GM12878 (cell line): ENCODE measurements at regions not wholly inside any gene's neighbourhood (a gene's known extent, or its start where the extent isn't known, plus 50 kb on each side); places are given as distances from the start of the nearest gene placed in this dataset.

Experiments used
- ATAC-seq: fragments of 200-7000 bp; cut with Tn5 transposase; 3 replicates; pipeline ENCODE4 v1.9.1; 2020; ENCODE audit warnings: mild to moderate bottlenecking, moderate library complexity
- BruUV-seq: library from RNA; stranded (reverse); fragments of 400-500 nt; replicated peaks from 2 replicates; lab custom pipeline; 2021; lab: Mats Ljungman, UMichigan
- CTCF ChIA-PET: fragments of 300-600 bp; sonication (Branson Sonifier 250); formaldehyde crosslinking; extraction: SDS; loops from one replicate; lab custom pipeline; 2021; ENCODE audit warnings: inconsistent platforms; lab: Yijun Ruan, JAX
- POLR2A ChIA-PET: fragments of 350-600 bp; formaldehyde crosslinking; extraction: SDS; loops from one replicate; lab custom pipeline; 2021; ENCODE audit warnings: inconsistent platforms; lab: Charles Lee
- RAD21 ChIA-PET: fragments of 300-600 bp; sonication (Branson Sonifier 250); formaldehyde crosslinking; loops from one replicate; lab custom pipeline; 2023; ENCODE audit warnings: antibody characterized with exemption; ENCODE audit not compliant: unreplicated experiment; lab: Charles Lee
- SMC1A ChIA-PET: fragments of 300-600 bp; sonication (Branson Sonifier 250); formaldehyde crosslinking; loops from one replicate; lab custom pipeline; 2023; ENCODE audit not compliant: unreplicated experiment, uncharacterized antibody; lab: Charles Lee
- DNase-seq: peaks from one replicate; pipeline ENCODE4 v3.0.0-alpha.2; 2011; ENCODE audit warnings: low read depth, low spot score
- FAIRE-seq: peaks from 3 replicates; lab custom pipeline; 2011; peaks lifted over from hg19 to GRCh38; lab: Jason Lieb, UNC
- H2AFZ ChIP-seq: 2 replicates; pipeline ENCODE4 v1.6.0; 2011; ENCODE audit warnings: low read depth, low read length, control low read depth; ENCODE audit not compliant: control insufficient read depth
- H3K27ac ChIP-seq: 2 replicates; pipeline ENCODE4 v1.5.1; 2011; ENCODE audit warnings: control low read depth; ENCODE audit not compliant: control insufficient read depth, insufficient read depth
- H3K27me3 ChIP-seq, 2 experiments: replicated peaks in 1 of 2; 2 replicates each; pipeline versions ENCODE4 v1.6.0 to v1.6.1; 2011; ENCODE audit warnings: low read length in 1 of 2; ENCODE audit not compliant: control insufficient read depth in 2 of 2, insufficient read depth in 2 of 2
- H3K36me3 ChIP-seq, 2 experiments: 2 replicates each; pipeline ENCODE4 v1.5.1; 2011; ENCODE audit warnings: low read length in 1 of 2; ENCODE audit not compliant: control insufficient read depth in 2 of 2, insufficient read depth in 2 of 2
- H3K4me1 ChIP-seq: 2 replicates; pipeline ENCODE4 v1.6.1; 2011; ENCODE audit warnings: mild to moderate bottlenecking, low read length, moderate library complexity, mixed read lengths; ENCODE audit not compliant: control insufficient read depth, insufficient read depth
- H3K4me2 ChIP-seq: 2 replicates; pipeline ENCODE4 v1.6.0; 2011; ENCODE audit warnings: control low read depth; ENCODE audit not compliant: control insufficient read depth, insufficient read depth
- H3K4me3 ChIP-seq: fragments of 200-600 bp; sonication (generic); 2 replicates; pipeline ENCODE4 v1.5.1; 2016
- H3K79me2 ChIP-seq: 2 replicates; pipeline ENCODE4 v1.6.0; 2011; ENCODE audit warnings: low read length; ENCODE audit not compliant: control insufficient read depth, insufficient read depth
- H3K9ac ChIP-seq: 2 replicates; pipeline ENCODE4 v1.8.0; 2011; ENCODE audit warnings: low read length, control low read depth, mixed read lengths; ENCODE audit not compliant: control insufficient read depth, insufficient read depth
- H3K9me3 ChIP-seq: replicated peaks from 3 replicates; pipeline ENCODE4 v1.5.1; 2011; ENCODE audit warnings: mild to moderate bottlenecking, low read length; ENCODE audit not compliant: control insufficient read depth, insufficient read depth
- H4K20me1 ChIP-seq: 2 replicates; pipeline ENCODE4 v1.6.0; 2011; ENCODE audit not compliant: control insufficient read depth, insufficient read depth
- BCL3 ChIP-seq: IDR thresholded peaks from 2 replicates; pipeline ENCODE4 v1.6.1; 2011; ENCODE audit warnings: borderline replicate concordance, low read depth, mild to moderate bottlenecking, moderate library complexity, low read length; ENCODE audit not compliant: insufficient read depth, poor library complexity, severe bottlenecking
- IRF4 ChIP-seq: IDR thresholded peaks from 2 replicates; pipeline ENCODE4 v1.6.1; 2011; ENCODE audit warnings: low read depth, low read length
- PBX3 ChIP-seq: IDR thresholded peaks from 2 replicates; pipeline ENCODE4 v1.6.1; 2011; ENCODE audit warnings: mild to moderate bottlenecking, low read depth, low read length, moderate library complexity; ENCODE audit not compliant: insufficient replicate concordance
- POU2F2 ChIP-seq: IDR thresholded peaks from 3 replicates; pipeline ENCODE4 v1.6.1; 2011; ENCODE audit warnings: low read depth, mild to moderate bottlenecking, low read length, borderline replicate concordance
- RUNX3 ChIP-seq: IDR thresholded peaks from 2 replicates; pipeline ENCODE4 v1.6.1; 2012; ENCODE audit warnings: low read length, inconsistent platforms
- SMARCA5 ChIP-seq: fragments of 450-650 bp; IDR thresholded peaks from 2 replicates; pipeline ENCODE4 v1.6.1; 2017; ENCODE audit warnings: mild to moderate bottlenecking
- TCF7 ChIP-seq: IDR thresholded peaks from 2 replicates; pipeline ENCODE4 v1.6.1; 2014; ENCODE audit warnings: antibody characterized with exemption, borderline replicate concordance
- ZNF622 ChIP-seq: fragments of 450-650 bp; IDR thresholded peaks from 2 replicates; pipeline ENCODE4 v1.6.1; 2017; ENCODE audit warnings: mild to moderate bottlenecking, inconsistent platforms
- WGBS: methylation state at CpG from one replicate; pipeline ENCODE4 v1.1.6; 2016; ENCODE audit warnings: low lambda C conversion rate; ENCODE audit not compliant: insufficient replicate concordance, insufficient coverage; ENCODE audit errors: missing lambda C conversion rate; 5-methylcytosine and 5-hydroxymethylcytosine counted together
- in situ Hi-C: fragments of 300-500 bp; cut with MboI; formaldehyde crosslinking; loops from 9 replicates; pipeline ENCODE4 v1.14.3; 2018; ENCODE audit warnings: mixed read lengths
- intact Hi-C: fragments of 100-400 bp; cut with micrococcal nuclease; formaldehyde crosslinking; loops from one replicate; pipeline ENCODE4 v1.14.2; 2022; ENCODE audit not compliant: unreplicated experiment
- TF ChIP-seq, protein P1 (sequence below): fragments of 450-650 bp; IDR thresholded peaks from 2 replicates; pipeline ENCODE4 v1.6.1; 2017; ENCODE audit warnings: mild to moderate bottlenecking, moderate library complexity

GRCh38 chr13:102968572-102969228, 97.5 kb downstream of the SLC10A2 start:
- FAIRE-seq (no peak), ATAC-seq (no peak), DNase-seq (no peak)
- no peak overlapping the region for H3K4me2 ChIP-seq
- RAD21 ChIA-PET: interaction anchor here (1.1 to 2.3 kb wide), 3 partner anchors 36 to 64 kb away, joined by 3 to 11 read pairs (median 3); no protein-coding TSS in a partner anchor
- no peak for TF ChIP-seq TCF7
- peak; percentile 73 for TF ChIP-seq RUNX3
- no peak for TF ChIP-seq BCL3
- TF ChIP-seq SMARCA5: no peak
- TF ChIP-seq PBX3: no peak
- TF ChIP-seq ZNF622: no peak
- TF ChIP-seq POU2F2: peak; percentile 39; the same call in 1 of the 3 replicates
- TF ChIP-seq, protein P1, sequence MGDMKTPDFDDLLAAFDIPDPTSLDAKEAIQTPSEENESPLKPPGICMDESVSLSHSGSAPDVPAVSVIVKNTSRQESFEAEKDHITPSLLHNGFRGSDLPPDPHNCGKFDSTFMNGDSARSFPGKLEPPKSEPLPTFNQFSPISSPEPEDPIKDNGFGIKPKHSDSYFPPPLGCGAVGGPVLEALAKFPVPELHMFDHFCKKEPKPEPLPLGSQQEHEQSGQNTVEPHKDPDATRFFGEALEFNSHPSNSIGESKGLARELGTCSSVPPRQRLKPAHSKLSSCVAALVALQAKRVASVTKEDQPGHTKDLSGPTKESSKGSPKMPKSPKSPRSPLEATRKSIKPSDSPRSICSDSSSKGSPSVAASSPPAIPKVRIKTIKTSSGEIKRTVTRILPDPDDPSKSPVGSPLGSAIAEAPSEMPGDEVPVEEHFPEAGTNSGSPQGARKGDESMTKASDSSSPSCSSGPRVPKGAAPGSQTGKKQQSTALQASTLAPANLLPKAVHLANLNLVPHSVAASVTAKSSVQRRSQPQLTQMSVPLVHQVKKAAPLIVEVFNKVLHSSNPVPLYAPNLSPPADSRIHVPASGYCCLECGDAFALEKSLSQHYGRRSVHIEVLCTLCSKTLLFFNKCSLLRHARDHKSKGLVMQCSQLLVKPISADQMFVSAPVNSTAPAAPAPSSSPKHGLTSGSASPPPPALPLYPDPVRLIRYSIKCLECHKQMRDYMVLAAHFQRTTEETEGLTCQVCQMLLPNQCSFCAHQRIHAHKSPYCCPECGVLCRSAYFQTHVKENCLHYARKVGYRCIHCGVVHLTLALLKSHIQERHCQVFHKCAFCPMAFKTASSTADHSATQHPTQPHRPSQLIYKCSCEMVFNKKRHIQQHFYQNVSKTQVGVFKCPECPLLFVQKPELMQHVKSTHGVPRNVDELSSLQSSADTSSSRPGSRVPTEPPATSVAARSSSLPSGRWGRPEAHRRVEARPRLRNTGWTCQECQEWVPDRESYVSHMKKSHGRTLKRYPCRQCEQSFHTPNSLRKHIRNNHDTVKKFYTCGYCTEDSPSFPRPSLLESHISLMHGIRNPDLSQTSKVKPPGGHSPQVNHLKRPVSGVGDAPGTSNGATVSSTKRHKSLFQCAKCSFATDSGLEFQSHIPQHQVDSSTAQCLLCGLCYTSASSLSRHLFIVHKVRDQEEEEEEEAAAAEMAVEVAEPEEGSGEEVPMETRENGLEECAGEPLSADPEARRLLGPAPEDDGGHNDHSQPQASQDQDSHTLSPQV: no peak
- no peak for TF ChIP-seq IRF4
- POLR2A ChIA-PET: interaction anchor here (0.8 kb wide), 1 partner anchor 10 kb away, joined by 3 read pairs; no protein-coding TSS in a partner anchor
- H4K20me1 ChIP-seq: no peaks in the 10 kb centered on the region
- no peaks in the 10 kb centered on the region for H3K79me2 ChIP-seq
- intact Hi-C loops: no loop called here
- H3K36me3 ChIP-seq: no peaks in the 10 kb centered on the region
- H3K4me1 ChIP-seq: peaks cover 26% of the 10 kb centered on the region
- CTCF ChIA-PET: interaction anchor here (0.9 kb wide), 1 partner anchor 10 kb away, joined by 3 read pairs; no protein-coding TSS in a partner anchor
- BruUV-seq: no TSS peak
- H3K27ac ChIP-seq: no peak overlapping the region
- H3K9me3 ChIP-seq: peaks cover 3% of the 10 kb centered on the region; the same call in 2 of the 3 replicates
- H2AFZ ChIP-seq: peak overlapping the region; percentile 18
- H3K4me3 ChIP-seq: no peak overlapping the region
- SMC1A ChIA-PET: interaction anchor here (0.6 to 1.7 kb wide), 5 partner anchors 10 to 163 kb away, joined by 3 to 6 read pairs (median 3); no protein-coding TSS in a partner anchor
- in situ Hi-C loops: no loop called here
- 30% methylated on average over 11 of the region's 11 CpGs for WGBS
- no peak overlapping the region for H3K9ac ChIP-seq
- no peaks in the 10 kb centered on the region for H3K27me3 ChIP-seq
